ENCODE measurements at regions not wholly inside any gene's neighbourhood (a gene's known extent, or its start where the extent isn't known, plus 50 kb on each side); places are given as distances from the start of the nearest gene placed in this dataset.

- POLR2A ChIA-PET: no interaction called here
Measured at GRCh38 chr7:52269669-52270068, 765.8 kb upstream of the POM121L12 start.

DNA sequence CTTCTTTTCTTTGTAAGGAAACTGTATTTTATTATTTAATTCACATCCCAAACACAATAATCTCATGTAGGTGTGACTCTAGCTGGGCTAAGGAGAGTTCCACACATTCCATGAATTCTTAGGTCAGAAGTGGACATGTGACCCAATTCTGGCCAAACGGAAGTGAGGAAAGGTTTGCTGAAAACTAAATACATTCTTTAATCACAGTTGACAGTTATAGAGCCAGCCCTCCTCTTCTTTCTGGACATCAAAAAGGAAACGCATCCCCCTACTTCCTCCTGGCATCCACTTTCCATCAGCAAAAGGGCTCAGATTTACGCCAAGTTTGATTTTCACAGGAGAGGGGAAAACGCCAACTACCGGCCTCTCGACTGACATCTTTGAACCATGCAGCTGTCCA lies 774.4 kb upstream of the POM121L12 start:
- ATAC-seq (no peak), DNase-seq (no peak)
- H3K9me3 Mint-ChIP-seq: peaks cover 0 to 20% (median 8%) of the 10 kb centered on the region in 11 donors
- ChIA-PET CTCF (no interaction called here), POLR2A (no interaction called here)
- no peaks in the 10 kb centered on the region for H3K4me1 Mint-ChIP-seq
- H3K4me3 Mint-ChIP-seq: no peak overlapping the region
- Histone ChIP-seq H3K27me3 (ENCODE audit: control insufficient read depth in 2 of 2, insufficient read depth in 2 of 2, low read length in 2 of 2) (no peaks in the 10 kb centered on the region), H3K27ac (ENCODE audit: low read depth, low read length) (no peak overlapping the region), H3K36me3 (ENCODE audit: control insufficient read depth in 2 of 3, insufficient read depth in 3 of 3, low read length in 3 of 3) (no peaks in the 10 kb centered on the region), H3K9me3 (ENCODE audit: control insufficient read depth in 2 of 3, low read length in 3 of 3) (no peaks in the 10 kb centered on the region), H3K4me1 (ENCODE audit: control insufficient read depth in 2 of 2, insufficient read depth in 2 of 2, low read length in 2 of 2) (no peaks in the 10 kb centered on the region), H3K4me3 (ENCODE audit: low read length) (no peak overlapping the region)
- intact Hi-C loops (cut with micrococcal nuclease): no loop called here
- no peak overlapping the region for H3K27ac Mint-ChIP-seq
- no peaks in the 10 kb centered on the region for H3K36me3 Mint-ChIP-seq
- H3K27me3 Mint-ChIP-seq: no peaks in the 10 kb centered on the region

More at GRCh38 chr7:52269669-52270068, 765.8 kb upstream of the POM121L12 start:
- CTCF ChIA-PET: no interaction called here
- peaks cover 0 to 8% (median 2%) of the 10 kb centered on the region in 11 donors for H3K9me3 Mint-ChIP-seq
- intact Hi-C loops (cut with micrococcal nuclease): no loop called here
- no peaks in the 10 kb centered on the region for H3K27me3 ChIP-seq (ENCODE audit: control insufficient read depth in 2 of 2, insufficient read depth in 2 of 2, low read length in 2 of 2)
- H3K36me3 Mint-ChIP-seq: no peaks in the 10 kb centered on the region
- no peaks in the 10 kb centered on the region for H3K36me3 ChIP-seq (ENCODE audit: control insufficient read depth in 2 of 3, insufficient read depth in 3 of 3, low read length in 3 of 3)
- H3K4me3 ChIP-seq (ENCODE audit: low read length): no peak overlapping the region
- no peaks in the 10 kb centered on the region for H3K27me3 Mint-ChIP-seq
- no peaks in the 10 kb centered on the region for H3K9me3 ChIP-seq (ENCODE audit: control insufficient read depth in 2 of 3, low read length in 3 of 3)
- ATAC-seq (no peak), DNase-seq (no peak)
- H3K4me1 Mint-ChIP-seq: peaks cover 0 to 5% (median 0%) of the 10 kb centered on the region in 7 donors
- H3K4me1 ChIP-seq (ENCODE audit: control insufficient read depth in 2 of 2, insufficient read depth in 2 of 2, low read length in 2 of 2): no peaks in the 10 kb centered on the region
- no peak overlapping the region for H3K27ac Mint-ChIP-seq
- no peak overlapping the region for H3K27ac ChIP-seq (ENCODE audit: low read depth, low read length)
- H3K4me3 Mint-ChIP-seq: no peak overlapping the region

- Histone ChIP-seq H3K27ac (ENCODE audit: low read depth, low read length) (no peak overlapping the region), H3K27me3 (ENCODE audit: control insufficient read depth in 2 of 2, insufficient read depth in 2 of 2, low read length in 2 of 2) (no peaks in the 10 kb centered on the region), H3K4me1 (ENCODE audit: control insufficient read depth in 2 of 2, insufficient read depth in 2 of 2, low read length in 2 of 2) (no peaks in the 10 kb centered on the region), H3K4me3 (ENCODE audit: low read length) (no peak overlapping the region), H3K9me3 (ENCODE audit: control insufficient read depth in 2 of 3, low read length in 3 of 3) (no peaks in the 10 kb centered on the region), H3K36me3 (ENCODE audit: control insufficient read depth in 2 of 3, insufficient read depth in 3 of 3, low read length in 3 of 3) (no peaks in the 10 kb centered on the region)
- H3K9me3 Mint-ChIP-seq: peaks cover 0 to 24% (median 8%) of the 10 kb centered on the region in 11 donors
- no peaks in the 10 kb centered on the region for H3K36me3 Mint-ChIP-seq
- CTCF ChIA-PET: no interaction called here
- ATAC-seq (no peak), DNase-seq (no peak)
- H3K27me3 Mint-ChIP-seq: no peaks in the 10 kb centered on the region
- no peak overlapping the region for H3K27ac Mint-ChIP-seq
- no peaks in the 10 kb centered on the region for H3K4me1 Mint-ChIP-seq
- intact Hi-C loops (cut with micrococcal nuclease): no loop called here
- no peak overlapping the region for H3K4me3 Mint-ChIP-seq
- POLR2A ChIA-PET: no interaction called here
Measured at GRCh38 chr7:52260046-52260665, 775.3 kb upstream of the POM121L12 start.

DNA sequence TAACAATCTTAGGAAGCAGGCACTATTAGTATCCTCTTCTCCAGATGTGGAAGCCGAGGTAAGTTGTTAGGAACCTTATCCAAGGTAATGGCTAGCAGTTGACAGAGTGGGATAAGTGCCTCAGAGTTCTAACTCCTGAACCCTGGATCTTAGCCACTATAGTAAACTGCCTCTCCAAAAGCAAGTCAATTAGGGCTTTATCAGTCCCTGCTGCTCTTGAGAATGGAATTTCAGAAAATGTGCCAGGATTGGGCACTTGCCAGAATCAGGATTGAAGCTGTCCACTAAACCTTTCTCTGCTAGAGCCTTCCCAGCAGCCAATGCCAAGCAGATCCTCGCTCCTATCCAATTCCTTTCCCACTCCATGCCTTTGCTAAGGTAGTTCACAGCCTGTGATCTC lies 777.5 kb upstream of the POM121L12 start:
- DNase-seq: no peak
- H3K27ac ChIP-seq (ENCODE audit: low read depth, low read length): no peak overlapping the region
- H3K4me3 ChIP-seq (ENCODE audit: low read length): no peak overlapping the region
- Mint-ChIP-seq H3K9me3 (peaks cover 0 to 17% (median 9%) of the 10 kb centered on the region in 11 donors), H3K27me3 (no peaks in the 10 kb centered on the region), H3K27ac (no peak overlapping the region), H3K4me3 (no peak overlapping the region), H3K4me1 (no peaks in the 10 kb centered on the region), H3K36me3 (no peaks in the 10 kb centered on the region)
- no peak for ATAC-seq
- ChIA-PET CTCF (no interaction called here), POLR2A (no interaction called here)
- no peaks in the 10 kb centered on the region for H3K9me3 ChIP-seq (ENCODE audit: control insufficient read depth in 2 of 3, low read length in 3 of 3)
- H3K4me1 ChIP-seq (ENCODE audit: control insufficient read depth in 2 of 2, insufficient read depth in 2 of 2, low read length in 2 of 2): no peaks in the 10 kb centered on the region
- no peaks in the 10 kb centered on the region for H3K27me3 ChIP-seq (ENCODE audit: control insufficient read depth in 2 of 2, insufficient read depth in 2 of 2, low read length in 2 of 2)
- no peaks in the 10 kb centered on the region for H3K36me3 ChIP-seq (ENCODE audit: control insufficient read depth in 2 of 3, insufficient read depth in 3 of 3, low read length in 3 of 3)
- intact Hi-C loops (cut with micrococcal nuclease): no loop called here

DNA sequence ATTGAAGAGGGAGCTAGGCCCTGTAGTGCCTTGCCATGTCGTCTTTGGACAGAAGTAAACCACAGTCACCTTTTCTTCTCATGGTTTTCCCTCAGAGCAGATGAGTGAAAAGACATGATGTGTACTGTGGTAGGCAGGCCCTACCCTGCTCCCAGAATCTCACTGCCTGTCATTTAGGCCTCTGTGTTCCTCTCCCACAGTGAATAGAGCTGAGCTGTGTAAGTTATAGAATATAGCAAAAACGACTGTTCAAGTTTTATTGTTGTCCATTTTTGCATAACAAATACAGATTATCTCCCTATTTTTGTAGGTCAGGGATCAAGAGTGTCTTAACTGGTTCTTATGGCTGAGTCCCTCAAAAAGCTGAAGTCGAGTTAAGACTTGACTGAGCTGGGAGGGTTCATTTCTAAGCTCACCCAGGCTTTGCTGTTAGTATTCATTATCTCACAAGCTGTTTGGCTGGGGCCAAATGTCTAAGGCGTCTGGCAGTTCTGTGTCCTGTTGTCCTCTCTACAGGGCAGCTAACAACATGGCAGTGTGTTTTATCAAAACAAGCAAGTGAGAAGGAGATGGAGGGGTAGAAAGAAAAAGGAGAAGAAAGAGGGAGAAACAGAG lies 780.9 kb upstream of the POM121L12 start:
- no peaks in the 10 kb centered on the region for H3K4me1 Mint-ChIP-seq
- POLR2A ChIA-PET: no interaction called here
- DNase-seq (no peak), ATAC-seq (no peak)
- Histone ChIP-seq H3K27ac (ENCODE audit: low read depth, low read length) (no peak overlapping the region), H3K4me3 (ENCODE audit: low read length) (no peak overlapping the region), H3K27me3 (ENCODE audit: control insufficient read depth in 2 of 2, insufficient read depth in 2 of 2, low read length in 2 of 2) (no peaks in the 10 kb centered on the region), H3K4me1 (ENCODE audit: control insufficient read depth in 2 of 2, insufficient read depth in 2 of 2, low read length in 2 of 2) (no peaks in the 10 kb centered on the region), H3K9me3 (ENCODE audit: control insufficient read depth in 2 of 3, low read length in 3 of 3) (no peaks in the 10 kb centered on the region), H3K36me3 (ENCODE audit: control insufficient read depth in 2 of 3, insufficient read depth in 3 of 3, low read length in 3 of 3) (no peaks in the 10 kb centered on the region)
- H3K4me3 Mint-ChIP-seq: no peak overlapping the region
- intact Hi-C loops (cut with micrococcal nuclease): no loop called here
- CTCF ChIA-PET: no interaction called here
- H3K27ac Mint-ChIP-seq: no peak overlapping the region
- no peaks in the 10 kb centered on the region for H3K36me3 Mint-ChIP-seq
- no peaks in the 10 kb centered on the region for H3K27me3 Mint-ChIP-seq
- H3K9me3 Mint-ChIP-seq: peaks cover 0 to 19% (median 12%) of the 10 kb centered on the region in 11 donors

- peaks cover 0 to 19% (median 10%) of the 10 kb centered on the region in 11 donors for H3K9me3 Mint-ChIP-seq
- intact Hi-C loops (cut with micrococcal nuclease): no loop called here
- no peak overlapping the region for H3K4me3 Mint-ChIP-seq
- no peaks in the 10 kb centered on the region for H3K4me1 ChIP-seq (ENCODE audit: control insufficient read depth in 2 of 2, insufficient read depth in 2 of 2, low read length in 2 of 2)
- H3K36me3 Mint-ChIP-seq: no peaks in the 10 kb centered on the region
- ATAC-seq (no peak), DNase-seq (no peak)
- no peak overlapping the region for H3K4me3 ChIP-seq (ENCODE audit: low read length)
- no peaks in the 10 kb centered on the region for H3K4me1 Mint-ChIP-seq
- H3K27me3 ChIP-seq (ENCODE audit: control insufficient read depth in 2 of 2, insufficient read depth in 2 of 2, low read length in 2 of 2): no peaks in the 10 kb centered on the region
- ChIA-PET POLR2A (no interaction called here), CTCF (no interaction called here)
- H3K27ac Mint-ChIP-seq: no peak overlapping the region
- no peak overlapping the region for H3K27ac ChIP-seq (ENCODE audit: low read depth, low read length)
- H3K9me3 ChIP-seq (ENCODE audit: control insufficient read depth in 2 of 3, low read length in 3 of 3): no peaks in the 10 kb centered on the region
- H3K36me3 ChIP-seq (ENCODE audit: control insufficient read depth in 2 of 3, insufficient read depth in 3 of 3, low read length in 3 of 3): no peaks in the 10 kb centered on the region
- no peaks in the 10 kb centered on the region for H3K27me3 Mint-ChIP-seq
Measured at GRCh38 chr7:52253953-52254352, 781.5 kb upstream of the POM121L12 start.

DNA sequence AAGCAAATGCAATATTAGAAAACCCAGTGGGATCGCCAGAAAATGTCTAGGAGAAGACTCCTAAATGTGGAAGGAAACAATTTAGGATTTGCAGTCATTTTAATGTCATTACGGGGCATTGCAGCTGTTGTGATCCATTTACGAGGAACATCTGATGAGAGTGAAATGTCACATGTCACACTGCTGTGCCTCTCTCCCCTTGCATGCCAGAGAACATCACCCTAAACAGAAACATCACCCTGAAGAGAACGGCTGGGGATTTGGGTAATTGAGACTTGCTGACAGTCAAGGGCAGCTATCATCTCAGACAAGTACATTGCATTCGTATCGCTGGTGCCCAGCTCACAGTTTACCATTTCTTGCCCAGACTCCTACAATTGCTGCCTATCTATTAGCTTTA lies 785.7 kb upstream of the POM121L12 start:
- peaks cover 0 to 2% (median 0%) of the 10 kb centered on the region in 5 donors for H3K36me3 Mint-ChIP-seq
- CTCF ChIA-PET: no interaction called here
- POLR2A ChIA-PET: no interaction called here
- Histone ChIP-seq H3K27ac (ENCODE audit: low read depth, low read length) (no peak overlapping the region), H3K4me3 (ENCODE audit: low read length) (no peak overlapping the region), H3K4me1 (ENCODE audit: control insufficient read depth in 2 of 2, insufficient read depth in 2 of 2, low read length in 2 of 2) (no peaks in the 10 kb centered on the region), H3K36me3 (ENCODE audit: control insufficient read depth in 2 of 3, insufficient read depth in 3 of 3, low read length in 3 of 3) (no peaks in the 10 kb centered on the region), H3K9me3 (ENCODE audit: control insufficient read depth in 2 of 3, low read length in 3 of 3) (no peaks in the 10 kb centered on the region), H3K27me3 (ENCODE audit: control insufficient read depth in 2 of 2, insufficient read depth in 2 of 2, low read length in 2 of 2) (no peaks in the 10 kb centered on the region)
- no peak overlapping the region for H3K4me3 Mint-ChIP-seq
- ATAC-seq: no peak
- no peaks in the 10 kb centered on the region for H3K27me3 Mint-ChIP-seq
- no peaks in the 10 kb centered on the region for H3K4me1 Mint-ChIP-seq
- DNase-seq: no peak
- intact Hi-C loops (cut with micrococcal nuclease): no loop called here
- H3K27ac Mint-ChIP-seq: no peak overlapping the region
- peaks cover 0 to 21% (median 8%) of the 10 kb centered on the region in 11 donors for H3K9me3 Mint-ChIP-seq
